WTC11 (cell line): ENCODE measurements at regions not wholly inside any gene's neighbourhood (a gene's known extent, or its start where the extent isn't known, plus 50 kb on each side); places are given as distances from the start of the nearest gene placed in this dataset.

Experiments
- ATAC-seq: fragments of 200-7000 bp; cut with Tn5 transposase; 2 replicates; pipeline ENCODE4 v1.10.0; 2021; ENCODE audit warnings: mild to moderate bottlenecking, moderate library complexity
- CTCF ChIA-PET: fragments of 300-600 bp; sonication (Branson Sonifier 250); formaldehyde crosslinking; loops from one replicate; lab custom pipeline; 2021; ENCODE audit warnings: antibody characterized with exemption; lab: Charles Lee
- POLR2A ChIA-PET: fragments of 350-600 bp; sonication (Branson Sonifier 250); formaldehyde crosslinking; loops from one replicate; lab custom pipeline; 2021; ENCODE audit warnings: antibody characterized with exemption; lab: Charles Lee
- DNase-seq: peaks from one replicate; pipeline ENCODE4 v3.0.0; 2021; ENCODE audit warnings: low spot score
- H3K27ac Mint-ChIP-seq: 2 replicates; pipeline ENCODE4 v1.8.0; 2021; ENCODE audit warnings: mixed read lengths
- H3K27me3 Mint-ChIP-seq: 2 replicates; pipeline ENCODE4 v1.8.0; 2021; ENCODE audit warnings: low read depth, mild to moderate bottlenecking, moderate library complexity, mixed read lengths
- H3K36me3 Mint-ChIP-seq: 2 replicates; pipeline ENCODE4 v1.8.0; 2021; ENCODE audit warnings: mixed read lengths
- H3K4me1 Mint-ChIP-seq: 2 replicates; pipeline ENCODE4 v1.8.0; 2022; ENCODE audit warnings: mixed read lengths
- H3K4me3 Mint-ChIP-seq: 2 replicates; pipeline ENCODE4 v1.8.0; 2021; ENCODE audit warnings: mild to moderate bottlenecking, moderate library complexity, mixed read lengths
- H3K9me3 Mint-ChIP-seq: 2 replicates; pipeline ENCODE4 v1.8.0; 2021; ENCODE audit warnings: mixed read lengths
- CREB1 ChIP-seq: sonication (generic); formaldehyde crosslinking; IDR thresholded peaks from 2 replicates; pipeline ENCODE4 v1.8.0; 2023; ENCODE audit warnings: mild to moderate bottlenecking, missing genetic modification reagents
- FOXP1 ChIP-seq: sonication (generic); formaldehyde crosslinking; IDR thresholded peaks from 2 replicates; pipeline ENCODE4 v1.8.0; 2022; ENCODE audit warnings: missing genetic modification reagents, mild to moderate bottlenecking, moderate library complexity, borderline replicate concordance
- IRF2 ChIP-seq: sonication (generic); formaldehyde crosslinking; IDR thresholded peaks from 2 replicates; pipeline ENCODE4 v1.8.0; 2022; ENCODE audit warnings: low read depth, missing genetic modification reagents, borderline replicate concordance
- KAT7 ChIP-seq: sonication (generic); formaldehyde crosslinking; IDR thresholded peaks from 2 replicates; pipeline ENCODE4 v1.8.1; 2023; ENCODE audit warnings: missing genetic modification reagents, mild to moderate bottlenecking, borderline replicate concordance
- NFE2L1 ChIP-seq: sonication (generic); formaldehyde crosslinking; IDR thresholded peaks from 2 replicates; pipeline ENCODE4 v1.8.1; 2023; ENCODE audit warnings: missing genetic modification reagents
- NFYB ChIP-seq: sonication (generic); formaldehyde crosslinking; conservative IDR thresholded peaks from 2 replicates; pipeline ENCODE4 v1.8.0; 2022; ENCODE audit warnings: low read depth, missing genetic modification reagents
- NR3C1 ChIP-seq: sonication (generic); formaldehyde crosslinking; conservative IDR thresholded peaks from 2 replicates; pipeline ENCODE4 v1.8.1; 2023; ENCODE audit warnings: low read depth, mild to moderate bottlenecking, missing genetic modification reagents
- SMAD3 ChIP-seq: sonication (generic); formaldehyde crosslinking; IDR thresholded peaks from 2 replicates; pipeline ENCODE4 v1.8.0; 2022; ENCODE audit warnings: missing genetic modification reagents, mild to moderate bottlenecking, borderline replicate concordance
- ZNF416 ChIP-seq: fragments of 250-450 bp; sonication (Bioruptor Pico); IDR thresholded peaks from 2 replicates; pipeline ENCODE4 v1.9.0; 2021; ENCODE audit warnings: mild to moderate bottlenecking, inconsistent platforms
- TF ChIP-seq, protein P1 (sequence below): fragments of 250-450 bp; sonication (Bioruptor Pico); IDR thresholded peaks from 2 replicates; pipeline ENCODE4 v1.9.0; 2021; ENCODE audit warnings: mild to moderate bottlenecking, borderline replicate concordance
- TF ChIP-seq, protein P2 (sequence below): fragments of 250-450 bp; sonication (Bioruptor Pico); IDR thresholded peaks from 2 replicates; pipeline ENCODE4 v1.9.0; 2021; ENCODE audit warnings: mild to moderate bottlenecking
- TF ChIP-seq, protein P3 (sequence below): sonication (generic); formaldehyde crosslinking; IDR thresholded peaks from 2 replicates; pipeline ENCODE4 v1.8.0; 2023; ENCODE audit warnings: missing genetic modification reagents
- TF ChIP-seq, protein P4 (sequence below): sonication (generic); formaldehyde crosslinking; IDR thresholded peaks from 2 replicates; pipeline ENCODE4 v1.8.0; 2023; ENCODE audit warnings: mild to moderate bottlenecking, missing genetic modification reagents
- TF ChIP-seq, protein P5 (sequence below): sonication (generic); formaldehyde crosslinking; IDR thresholded peaks from 2 replicates; pipeline ENCODE4 v1.8.1; 2023; ENCODE audit warnings: mild to moderate bottlenecking, missing genetic modification reagents, moderate library complexity

DNA sequence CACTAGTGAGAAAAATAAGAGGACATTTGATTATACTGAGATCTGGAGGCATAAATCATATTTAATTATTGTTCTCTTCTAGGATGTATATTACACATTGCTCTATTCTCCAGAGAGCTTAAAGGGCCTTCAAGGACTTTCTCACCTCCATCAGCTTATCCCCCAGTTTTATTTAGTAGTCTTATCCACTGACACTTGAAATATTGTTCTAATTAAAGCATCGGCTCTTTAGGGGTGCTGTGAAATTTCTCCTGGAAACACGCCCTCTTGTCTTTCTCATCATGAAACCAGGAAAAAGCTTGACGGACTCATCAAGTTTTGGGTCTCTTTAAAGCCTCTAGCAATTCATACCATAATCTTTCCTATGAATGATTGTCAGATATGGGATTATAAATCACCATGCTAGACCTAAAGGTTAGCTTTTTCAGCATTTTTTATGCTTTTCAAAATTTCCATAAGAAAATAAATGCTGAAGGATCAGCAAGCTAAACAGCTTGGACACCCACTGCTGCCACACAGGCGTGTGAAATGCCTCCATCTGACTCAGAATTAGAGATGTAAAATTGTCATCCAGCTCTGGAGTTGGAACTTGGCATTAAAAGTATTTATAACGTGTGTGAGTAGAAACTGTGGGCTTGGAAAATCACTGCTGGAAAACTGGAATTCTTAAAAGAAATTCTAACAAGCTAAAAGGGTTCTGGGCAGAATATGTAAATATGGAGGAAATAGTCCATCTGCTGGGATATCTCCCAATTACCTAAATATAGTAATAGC is 216.3 kb downstream of the CHRM2 start (continued):
- TF ChIP-seq, protein P1, sequence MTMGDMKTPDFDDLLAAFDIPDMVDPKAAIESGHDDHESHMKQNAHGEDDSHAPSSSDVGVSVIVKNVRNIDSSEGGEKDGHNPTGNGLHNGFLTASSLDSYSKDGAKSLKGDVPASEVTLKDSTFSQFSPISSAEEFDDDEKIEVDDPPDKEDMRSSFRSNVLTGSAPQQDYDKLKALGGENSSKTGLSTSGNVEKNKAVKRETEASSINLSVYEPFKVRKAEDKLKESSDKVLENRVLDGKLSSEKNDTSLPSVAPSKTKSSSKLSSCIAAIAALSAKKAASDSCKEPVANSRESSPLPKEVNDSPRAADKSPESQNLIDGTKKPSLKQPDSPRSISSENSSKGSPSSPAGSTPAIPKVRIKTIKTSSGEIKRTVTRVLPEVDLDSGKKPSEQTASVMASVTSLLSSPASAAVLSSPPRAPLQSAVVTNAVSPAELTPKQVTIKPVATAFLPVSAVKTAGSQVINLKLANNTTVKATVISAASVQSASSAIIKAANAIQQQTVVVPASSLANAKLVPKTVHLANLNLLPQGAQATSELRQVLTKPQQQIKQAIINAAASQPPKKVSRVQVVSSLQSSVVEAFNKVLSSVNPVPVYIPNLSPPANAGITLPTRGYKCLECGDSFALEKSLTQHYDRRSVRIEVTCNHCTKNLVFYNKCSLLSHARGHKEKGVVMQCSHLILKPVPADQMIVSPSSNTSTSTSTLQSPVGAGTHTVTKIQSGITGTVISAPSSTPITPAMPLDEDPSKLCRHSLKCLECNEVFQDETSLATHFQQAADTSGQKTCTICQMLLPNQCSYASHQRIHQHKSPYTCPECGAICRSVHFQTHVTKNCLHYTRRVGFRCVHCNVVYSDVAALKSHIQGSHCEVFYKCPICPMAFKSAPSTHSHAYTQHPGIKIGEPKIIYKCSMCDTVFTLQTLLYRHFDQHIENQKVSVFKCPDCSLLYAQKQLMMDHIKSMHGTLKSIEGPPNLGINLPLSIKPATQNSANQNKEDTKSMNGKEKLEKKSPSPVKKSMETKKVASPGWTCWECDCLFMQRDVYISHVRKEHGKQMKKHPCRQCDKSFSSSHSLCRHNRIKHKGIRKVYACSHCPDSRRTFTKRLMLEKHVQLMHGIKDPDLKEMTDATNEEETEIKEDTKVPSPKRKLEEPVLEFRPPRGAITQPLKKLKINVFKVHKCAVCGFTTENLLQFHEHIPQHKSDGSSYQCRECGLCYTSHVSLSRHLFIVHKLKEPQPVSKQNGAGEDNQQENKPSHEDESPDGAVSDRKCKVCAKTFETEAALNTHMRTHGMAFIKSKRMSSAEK (CRISPR knock-in tag): no peak
- no peak for TF ChIP-seq KAT7 (CRISPR knock-in tag)
- no peak for TF ChIP-seq SMAD3 (CRISPR knock-in tag)

DNA sequence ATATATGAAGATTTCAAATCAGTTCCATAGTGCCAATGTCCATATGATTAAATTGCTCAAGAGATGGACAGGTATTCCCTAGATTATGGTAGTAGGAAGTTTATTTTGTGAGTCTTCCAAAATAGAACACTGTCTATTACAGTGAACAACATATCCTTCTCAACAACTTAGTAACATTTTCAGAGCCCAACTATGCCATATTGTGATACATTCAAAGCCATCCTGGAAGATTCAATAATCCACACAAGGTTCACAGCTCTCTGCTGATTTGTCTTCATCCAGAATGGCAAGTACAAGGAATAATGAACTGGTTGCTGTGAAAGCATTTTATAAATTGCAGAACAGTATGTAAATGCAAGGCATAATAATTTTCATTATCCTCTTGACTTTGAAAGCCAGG is 213.9 kb downstream of the CHRM2 start:
- CTCF ChIA-PET: no interaction called here
- DNase-seq (no peak), ATAC-seq (no peak)
- TF ChIP-seq NR3C1 (CRISPR knock-in tag) (no peak), KAT7 (CRISPR knock-in tag) (no peak), IRF2 (CRISPR knock-in tag) (no peak), CREB1 (CRISPR knock-in tag) (no peak), FOXP1 (CRISPR knock-in tag) (no peak), ZNF416 (CRISPR knock-in tag) (no peak), SMAD3 (CRISPR knock-in tag) (no peak), NFE2L1 (CRISPR knock-in tag) (no peak), NFYB (CRISPR knock-in tag) (no peak)
- TF ChIP-seq, protein P2, sequence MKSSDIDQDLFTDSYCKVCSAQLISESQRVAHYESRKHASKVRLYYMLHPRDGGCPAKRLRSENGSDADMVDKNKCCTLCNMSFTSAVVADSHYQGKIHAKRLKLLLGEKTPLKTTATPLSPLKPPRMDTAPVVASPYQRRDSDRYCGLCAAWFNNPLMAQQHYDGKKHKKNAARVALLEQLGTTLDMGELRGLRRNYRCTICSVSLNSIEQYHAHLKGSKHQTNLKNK (CRISPR knock-in tag): no peak
- TF ChIP-seq, protein P3, sequence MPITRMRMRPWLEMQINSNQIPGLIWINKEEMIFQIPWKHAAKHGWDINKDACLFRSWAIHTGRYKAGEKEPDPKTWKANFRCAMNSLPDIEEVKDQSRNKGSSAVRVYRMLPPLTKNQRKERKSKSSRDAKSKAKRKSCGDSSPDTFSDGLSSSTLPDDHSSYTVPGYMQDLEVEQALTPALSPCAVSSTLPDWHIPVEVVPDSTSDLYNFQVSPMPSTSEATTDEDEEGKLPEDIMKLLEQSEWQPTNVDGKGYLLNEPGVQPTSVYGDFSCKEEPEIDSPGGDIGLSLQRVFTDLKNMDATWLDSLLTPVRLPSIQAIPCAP (CRISPR knock-in tag): no peak
- TF ChIP-seq, protein P4, sequence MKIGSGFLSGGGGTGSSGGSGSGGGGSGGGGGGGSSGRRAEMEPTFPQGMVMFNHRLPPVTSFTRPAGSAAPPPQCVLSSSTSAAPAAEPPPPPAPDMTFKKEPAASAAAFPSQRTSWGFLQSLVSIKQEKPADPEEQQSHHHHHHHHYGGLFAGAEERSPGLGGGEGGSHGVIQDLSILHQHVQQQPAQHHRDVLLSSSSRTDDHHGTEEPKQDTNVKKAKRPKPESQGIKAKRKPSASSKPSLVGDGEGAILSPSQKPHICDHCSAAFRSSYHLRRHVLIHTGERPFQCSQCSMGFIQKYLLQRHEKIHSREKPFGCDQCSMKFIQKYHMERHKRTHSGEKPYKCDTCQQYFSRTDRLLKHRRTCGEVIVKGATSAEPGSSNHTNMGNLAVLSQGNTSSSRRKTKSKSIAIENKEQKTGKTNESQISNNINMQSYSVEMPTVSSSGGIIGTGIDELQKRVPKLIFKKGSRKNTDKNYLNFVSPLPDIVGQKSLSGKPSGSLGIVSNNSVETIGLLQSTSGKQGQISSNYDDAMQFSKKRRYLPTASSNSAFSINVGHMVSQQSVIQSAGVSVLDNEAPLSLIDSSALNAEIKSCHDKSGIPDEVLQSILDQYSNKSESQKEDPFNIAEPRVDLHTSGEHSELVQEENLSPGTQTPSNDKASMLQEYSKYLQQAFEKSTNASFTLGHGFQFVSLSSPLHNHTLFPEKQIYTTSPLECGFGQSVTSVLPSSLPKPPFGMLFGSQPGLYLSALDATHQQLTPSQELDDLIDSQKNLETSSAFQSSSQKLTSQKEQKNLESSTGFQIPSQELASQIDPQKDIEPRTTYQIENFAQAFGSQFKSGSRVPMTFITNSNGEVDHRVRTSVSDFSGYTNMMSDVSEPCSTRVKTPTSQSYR (CRISPR knock-in tag): no peak
- TF ChIP-seq, protein P5, sequence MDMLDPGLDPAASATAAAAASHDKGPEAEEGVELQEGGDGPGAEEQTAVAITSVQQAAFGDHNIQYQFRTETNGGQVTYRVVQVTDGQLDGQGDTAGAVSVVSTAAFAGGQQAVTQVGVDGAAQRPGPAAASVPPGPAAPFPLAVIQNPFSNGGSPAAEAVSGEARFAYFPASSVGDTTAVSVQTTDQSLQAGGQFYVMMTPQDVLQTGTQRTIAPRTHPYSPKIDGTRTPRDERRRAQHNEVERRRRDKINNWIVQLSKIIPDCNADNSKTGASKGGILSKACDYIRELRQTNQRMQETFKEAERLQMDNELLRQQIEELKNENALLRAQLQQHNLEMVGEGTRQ (CRISPR knock-in tag): no peak
- Mint-ChIP-seq H3K4me3 (no peak overlapping the region), H3K36me3 (no peaks in the 10 kb centered on the region), H3K27me3 (no peaks in the 10 kb centered on the region), H3K9me3 (no peaks in the 10 kb centered on the region), H3K27ac (no peak overlapping the region), H3K4me1 (peaks cover 4% of the 10 kb centered on the region; the same call in 1 of the 2 replicates)
- POLR2A ChIA-PET: no interaction called here
